ENCODE measurements at regions not wholly inside any gene's neighbourhood (a gene's known extent, or its start where the extent isn't known, plus 50 kb on each side); places are given as distances from the start of the nearest gene placed in this dataset.
A peak's percentile ranks its signal among the peaks of the same experiment; 100 is the strongest.

DNA sequence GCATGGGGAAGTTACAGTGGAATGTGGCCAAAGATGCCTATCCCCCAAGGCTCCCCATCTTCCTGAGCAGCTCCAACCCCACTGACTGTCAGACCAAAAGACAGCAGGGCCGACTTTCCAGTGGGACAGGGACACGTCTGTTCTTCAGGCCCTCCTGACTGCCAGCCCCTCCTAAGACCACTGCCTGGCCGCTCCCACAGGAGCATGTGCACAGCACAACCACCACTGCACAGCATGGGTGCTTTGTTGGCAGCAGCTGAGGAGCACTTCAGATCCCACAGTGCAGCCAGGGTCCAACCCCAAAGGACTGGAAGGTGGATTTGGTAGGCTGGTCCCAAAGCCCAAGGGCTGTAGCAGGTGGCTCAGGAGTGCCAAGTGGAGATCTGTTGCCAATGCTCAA is 648.3 kb upstream of the BRINP3 start:
- Histone ChIP-seq H3K4me3 (ENCODE audit: low read length in 3 of 3) (no peak overlapping the region), H3K9ac (ENCODE audit: low read length in 3 of 3) (no peak overlapping the region), H3K27ac (ENCODE audit: low read depth in 2 of 2, low read length in 2 of 2) (no peak overlapping the region), H3K9me3 (ENCODE audit: control insufficient read depth in 2 of 3, insufficient read depth in 1 of 3, low read length in 3 of 3) (peaks cover 0 to 2% (median 0%) of the 10 kb centered on the region in 3 donors), H3K36me3 (ENCODE audit: control insufficient read depth in 2 of 3, insufficient read depth in 3 of 3, low read length in 3 of 3) (no peaks in the 10 kb centered on the region), H3K4me1 (ENCODE audit: control insufficient read depth in 2 of 3, insufficient read depth in 2 of 3, low read depth in 1 of 3, low read length in 3 of 3) (no peaks in the 10 kb centered on the region), H3K27me3 (ENCODE audit: control insufficient read depth, insufficient read depth, low read length) (no peaks in the 10 kb centered on the region)
- intact Hi-C loops (cut with DNase I): no loop called here
- TF ChIP-seq, protein P1, sequence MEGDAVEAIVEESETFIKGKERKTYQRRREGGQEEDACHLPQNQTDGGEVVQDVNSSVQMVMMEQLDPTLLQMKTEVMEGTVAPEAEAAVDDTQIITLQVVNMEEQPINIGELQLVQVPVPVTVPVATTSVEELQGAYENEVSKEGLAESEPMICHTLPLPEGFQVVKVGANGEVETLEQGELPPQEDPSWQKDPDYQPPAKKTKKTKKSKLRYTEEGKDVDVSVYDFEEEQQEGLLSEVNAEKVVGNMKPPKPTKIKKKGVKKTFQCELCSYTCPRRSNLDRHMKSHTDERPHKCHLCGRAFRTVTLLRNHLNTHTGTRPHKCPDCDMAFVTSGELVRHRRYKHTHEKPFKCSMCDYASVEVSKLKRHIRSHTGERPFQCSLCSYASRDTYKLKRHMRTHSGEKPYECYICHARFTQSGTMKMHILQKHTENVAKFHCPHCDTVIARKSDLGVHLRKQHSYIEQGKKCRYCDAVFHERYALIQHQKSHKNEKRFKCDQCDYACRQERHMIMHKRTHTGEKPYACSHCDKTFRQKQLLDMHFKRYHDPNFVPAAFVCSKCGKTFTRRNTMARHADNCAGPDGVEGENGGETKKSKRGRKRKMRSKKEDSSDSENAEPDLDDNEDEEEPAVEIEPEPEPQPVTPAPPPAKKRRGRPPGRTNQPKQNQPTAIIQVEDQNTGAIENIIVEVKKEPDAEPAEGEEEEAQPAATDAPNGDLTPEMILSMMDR (IDR thresholded peaks at IDR 0.05; ENCODE audit: borderline replicate concordance, extremely low read depth, insufficient read depth): no peak
- FAIRE-seq: no peak
- DNase-seq: no peak

DNA sequence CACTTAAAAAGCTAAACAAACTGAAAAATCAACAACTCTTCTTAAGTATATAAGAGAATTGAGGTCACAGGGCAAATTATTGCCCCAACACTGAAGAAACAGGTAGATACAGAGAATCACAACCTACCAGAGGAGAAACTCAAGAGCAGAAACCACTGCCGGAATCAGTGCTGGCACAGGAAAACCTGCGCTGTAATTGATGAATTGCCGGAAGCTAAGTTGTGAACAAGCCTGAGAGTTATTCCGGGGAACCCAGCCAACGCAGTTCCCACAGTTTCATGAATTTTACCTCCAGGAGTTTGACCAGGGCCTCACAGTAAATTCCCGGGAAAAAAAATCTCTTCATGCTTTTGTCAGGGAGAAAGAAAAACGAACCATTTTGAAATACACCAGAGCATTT is 657.1 kb upstream of the BRINP3 start:
- H3K9me3 ChIP-seq (ENCODE audit: control insufficient read depth in 2 of 3, insufficient read depth in 1 of 3, low read length in 3 of 3): no peaks in the 10 kb centered on the region
- DNase-seq (peak in 2 of 5 donors; percentile 18 to 28), FAIRE-seq (no peak)
- H3K36me3 ChIP-seq (ENCODE audit: control insufficient read depth in 2 of 3, insufficient read depth in 3 of 3, low read length in 3 of 3): no peaks in the 10 kb centered on the region
- intact Hi-C loops (cut with DNase I): no loop called here
- no peak overlapping the region for H3K9ac ChIP-seq (ENCODE audit: low read length in 3 of 3)
- peak overlapping the region in 1 of 2 donors; percentile 18 for H3K27ac ChIP-seq (ENCODE audit: low read depth in 2 of 2, low read length in 2 of 2)
- TF ChIP-seq, protein P1 (IDR thresholded peaks at IDR 0.05; ENCODE audit: borderline replicate concordance, extremely low read depth, insufficient read depth): no peak
- H3K4me1 ChIP-seq (ENCODE audit: control insufficient read depth in 2 of 3, insufficient read depth in 2 of 3, low read depth in 1 of 3, low read length in 3 of 3): peaks cover 0 to 3% (median 0%) of the 10 kb centered on the region in 3 donors
- H3K27me3 ChIP-seq (ENCODE audit: control insufficient read depth, insufficient read depth, low read length): no peaks in the 10 kb centered on the region
- peak overlapping the region in 1 of 3 donors; percentile 6 for H3K4me3 ChIP-seq (ENCODE audit: low read length in 3 of 3)

DNA sequence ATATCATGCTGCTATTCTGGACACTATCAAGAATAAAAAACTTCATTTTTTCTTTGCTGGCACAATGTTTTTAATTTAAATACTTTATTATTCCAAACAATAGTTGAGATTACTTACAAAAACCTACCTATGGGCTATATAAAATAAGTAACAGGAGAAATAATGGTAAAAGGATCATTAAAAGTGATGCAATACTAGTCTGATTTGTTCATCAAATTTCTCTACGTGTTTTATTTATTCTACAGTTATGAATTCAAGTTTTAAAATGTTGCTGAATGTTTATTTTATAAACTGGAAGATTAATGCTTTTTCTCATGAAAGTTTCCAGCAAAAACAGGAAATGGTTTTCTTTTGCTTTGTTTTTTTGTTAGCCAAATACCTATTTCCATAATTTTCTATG is 662.4 kb upstream of the BRINP3 start:
- no peaks in the 10 kb centered on the region for H3K9me3 ChIP-seq (ENCODE audit: control insufficient read depth in 2 of 3, insufficient read depth in 1 of 3, low read length in 3 of 3)
- FAIRE-seq (no peak), DNase-seq (no peak)

More for the DNA sequence above, 662.4 kb upstream of the BRINP3 start:
- Histone ChIP-seq H3K36me3 (ENCODE audit: control insufficient read depth in 2 of 3, insufficient read depth in 3 of 3, low read length in 3 of 3) (no peaks in the 10 kb centered on the region), H3K27ac (ENCODE audit: low read depth in 2 of 2, low read length in 2 of 2) (no peak overlapping the region), H3K27me3 (ENCODE audit: control insufficient read depth, insufficient read depth, low read length) (no peaks in the 10 kb centered on the region), H3K4me3 (ENCODE audit: low read length in 3 of 3) (no peak overlapping the region), H3K9ac (ENCODE audit: low read length in 3 of 3) (no peak overlapping the region), H3K4me1 (ENCODE audit: control insufficient read depth in 2 of 3, insufficient read depth in 2 of 3, low read depth in 1 of 3, low read length in 3 of 3) (no peaks in the 10 kb centered on the region)
- intact Hi-C loops (cut with DNase I): no loop called here
- TF ChIP-seq, protein P1 (IDR thresholded peaks at IDR 0.05; ENCODE audit: borderline replicate concordance, extremely low read depth, insufficient read depth): no peak

Measured in kidney (tissue), 13 donors.